D721Med (cell line): ENCODE measurements at regions not wholly inside any gene's neighbourhood (a gene's known extent, or its start where the extent isn't known, plus 50 kb on each side); places are given as distances from the start of the nearest gene placed in this dataset.
"Not testable (repeated sequence)": the region's sequence is repeated elsewhere in the genome, so short reads cannot be mapped to it uniquely, and the experiment has no call there.

Experiments used
- DNase-seq: peaks from one replicate; pipeline ENCODE4 v3.0.0; 2011; ENCODE audit warnings: low spot score; ENCODE audit not compliant: insufficient read length
- FAIRE-seq: peaks from 2 replicates; lab custom pipeline; 2011; peaks lifted over from hg19 to GRCh38; lab: Jason Lieb, UNC
- CTCF ChIP-seq: IDR thresholded peaks from 2 replicates; pipeline ENCODE4 v1.5.1; 2012; ENCODE audit warnings: mild to moderate bottlenecking, control low read depth; ENCODE audit not compliant: insufficient read depth; ENCODE audit errors: missing control alignments

GRCh38 chr2:166727095-166727494, 161.2 kb upstream of the XIRP2 start:
- DNase-seq (no peak), FAIRE-seq (no peak)
- no peak for TF ChIP-seq CTCF

- no peak for TF ChIP-seq CTCF
- no peak for FAIRE-seq
- DNase-seq: no peak
These were observed 162.1 kb upstream of the XIRP2 start for GRCh38 chr2:166725927-166726924.

GRCh38 chr2:166716968-166717367, 171.3 kb upstream of the XIRP2 start:
- FAIRE-seq (no peak), DNase-seq (no peak)
- no peak for TF ChIP-seq CTCF

- TF ChIP-seq CTCF: peak; percentile 42
- no peak for FAIRE-seq
- DNase-seq: no peak
These were observed 188.2 kb upstream of the XIRP2 start for GRCh38 chr2:166700079-166700478.

GRCh38 chr2:166695154-166695553, 193.1 kb upstream of the XIRP2 start:
- DNase-seq (no peak), FAIRE-seq (no peak)
- TF ChIP-seq CTCF: no peak

- not testable (repeated sequence) for DNase-seq, FAIRE-seq
These were observed 192.0 kb upstream of the SCN7A start for GRCh38 chr2:166686057-166686456.

GRCh38 chr2:166677996-166678395, 183.9 kb upstream of the SCN7A start:
- DNase-seq (no peak), FAIRE-seq (no peak)
- no peak for TF ChIP-seq CTCF
